ENCODE measurements at regions not wholly inside any gene's neighbourhood (a gene's known extent, or its start where the extent isn't known, plus 50 kb on each side); places are given as distances from the start of the nearest gene placed in this dataset.

DNA sequence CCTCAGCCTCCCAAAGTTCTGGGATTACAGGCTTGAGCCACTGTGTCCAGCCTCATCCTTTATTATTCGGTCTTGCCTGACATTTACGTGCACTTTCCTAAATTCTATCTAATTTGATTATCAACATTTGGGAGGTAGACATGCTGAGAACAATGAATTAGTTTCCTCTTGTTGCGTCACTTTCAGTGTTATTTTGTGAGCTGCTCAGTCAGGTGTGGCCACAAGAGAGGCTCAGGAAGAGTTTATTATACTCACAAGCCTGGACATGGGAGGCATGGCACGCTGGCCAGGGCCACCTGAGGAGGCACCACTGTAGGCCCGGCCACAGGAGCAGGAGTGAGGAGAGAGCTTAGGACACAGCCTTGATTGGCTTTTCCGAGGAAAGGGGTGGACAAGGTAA is 59.7 kb upstream of the RBFOX2 start:
- ATAC-seq (ENCODE audit: insufficient read depth, low FRiP score) (no peak), DNase-seq (no peak)
- peaks cover 0 to 4% (median 0%) of the 10 kb centered on the region in 5 donors for H3K4me1 ChIP-seq (ENCODE audit: control insufficient read depth in 5 of 5, insufficient read depth in 5 of 5, low read length in 5 of 5)
- TF ChIP-seq, protein P1, sequence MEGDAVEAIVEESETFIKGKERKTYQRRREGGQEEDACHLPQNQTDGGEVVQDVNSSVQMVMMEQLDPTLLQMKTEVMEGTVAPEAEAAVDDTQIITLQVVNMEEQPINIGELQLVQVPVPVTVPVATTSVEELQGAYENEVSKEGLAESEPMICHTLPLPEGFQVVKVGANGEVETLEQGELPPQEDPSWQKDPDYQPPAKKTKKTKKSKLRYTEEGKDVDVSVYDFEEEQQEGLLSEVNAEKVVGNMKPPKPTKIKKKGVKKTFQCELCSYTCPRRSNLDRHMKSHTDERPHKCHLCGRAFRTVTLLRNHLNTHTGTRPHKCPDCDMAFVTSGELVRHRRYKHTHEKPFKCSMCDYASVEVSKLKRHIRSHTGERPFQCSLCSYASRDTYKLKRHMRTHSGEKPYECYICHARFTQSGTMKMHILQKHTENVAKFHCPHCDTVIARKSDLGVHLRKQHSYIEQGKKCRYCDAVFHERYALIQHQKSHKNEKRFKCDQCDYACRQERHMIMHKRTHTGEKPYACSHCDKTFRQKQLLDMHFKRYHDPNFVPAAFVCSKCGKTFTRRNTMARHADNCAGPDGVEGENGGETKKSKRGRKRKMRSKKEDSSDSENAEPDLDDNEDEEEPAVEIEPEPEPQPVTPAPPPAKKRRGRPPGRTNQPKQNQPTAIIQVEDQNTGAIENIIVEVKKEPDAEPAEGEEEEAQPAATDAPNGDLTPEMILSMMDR (IDR thresholded peaks at IDR 0.05; ENCODE audit: control extremely low read depth, extremely low read depth) = no peak
- H3K36me3 ChIP-seq (ENCODE audit: control insufficient read depth in 4 of 4, insufficient read depth in 4 of 4, low read length in 4 of 4) = no peaks in the 10 kb centered on the region
- no peaks in the 10 kb centered on the region for H3K9me3 ChIP-seq (ENCODE audit: control insufficient read depth in 4 of 4, insufficient read depth in 3 of 4, low read length in 3 of 4)
- H3K4me3 ChIP-seq = no peak overlapping the region
- no peak overlapping the region for H3K9ac ChIP-seq (ENCODE audit: insufficient read depth in 1 of 2, low read length in 2 of 2)
- no peaks in the 10 kb centered on the region for H3K27me3 ChIP-seq (ENCODE audit: control insufficient read depth in 3 of 3, insufficient read depth in 3 of 3, low read length in 2 of 3)
- 91 to 92% methylated on average over 6 of the region's 6 CpGs for whole genome bisulfite sequencing, 2 donors
- no peak overlapping the region for H3K27ac ChIP-seq (ENCODE audit: low read depth in 1 of 2, low read length in 1 of 2)

DNA sequence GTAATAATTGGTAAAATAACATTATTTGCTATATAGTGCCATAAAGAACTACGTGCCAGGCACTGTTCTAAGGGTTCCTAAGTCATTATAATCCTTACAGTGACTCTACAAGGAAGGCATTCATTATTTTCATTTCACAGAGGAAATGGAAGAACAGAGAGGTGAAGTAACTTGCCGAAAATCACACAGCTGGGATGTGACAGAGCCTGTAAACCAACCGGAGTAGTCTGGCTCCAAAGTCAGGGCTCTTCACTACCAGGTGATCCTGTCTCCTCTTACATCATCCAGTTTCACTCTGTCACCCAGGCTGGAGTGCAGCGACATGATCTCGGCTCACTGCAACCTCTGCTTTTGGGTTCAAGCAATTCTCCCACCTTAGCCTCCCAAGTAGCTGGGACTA is 59.2 kb upstream of the RBFOX2 start:
- peaks cover 0 to 4% (median 0%) of the 10 kb centered on the region in 5 donors for H3K4me1 ChIP-seq (ENCODE audit: control insufficient read depth in 5 of 5, insufficient read depth in 5 of 5, low read length in 5 of 5)
- H3K27me3 ChIP-seq (ENCODE audit: control insufficient read depth in 3 of 3, insufficient read depth in 3 of 3, low read length in 2 of 3) = no peaks in the 10 kb centered on the region
- TF ChIP-seq, protein P1 (IDR thresholded peaks at IDR 0.05; ENCODE audit: control extremely low read depth, extremely low read depth) = no peak
- DNase-seq (no peak), ATAC-seq (ENCODE audit: insufficient read depth, low FRiP score) (no peak)
- no peak overlapping the region for H3K9ac ChIP-seq (ENCODE audit: insufficient read depth in 1 of 2, low read length in 2 of 2)
- H3K36me3 ChIP-seq (ENCODE audit: control insufficient read depth in 4 of 4, insufficient read depth in 4 of 4, low read length in 4 of 4) = no peaks in the 10 kb centered on the region
- H3K4me3 ChIP-seq = no peak overlapping the region
- H3K27ac ChIP-seq (ENCODE audit: low read depth in 1 of 2, low read length in 1 of 2) = no peak overlapping the region
- WGBS, 2 donors = 96 to 98% methylated on average over 5 of the region's 5 CpGs
- no peaks in the 10 kb centered on the region for H3K9me3 ChIP-seq (ENCODE audit: control insufficient read depth in 4 of 4, insufficient read depth in 3 of 4, low read length in 3 of 4)

DNA sequence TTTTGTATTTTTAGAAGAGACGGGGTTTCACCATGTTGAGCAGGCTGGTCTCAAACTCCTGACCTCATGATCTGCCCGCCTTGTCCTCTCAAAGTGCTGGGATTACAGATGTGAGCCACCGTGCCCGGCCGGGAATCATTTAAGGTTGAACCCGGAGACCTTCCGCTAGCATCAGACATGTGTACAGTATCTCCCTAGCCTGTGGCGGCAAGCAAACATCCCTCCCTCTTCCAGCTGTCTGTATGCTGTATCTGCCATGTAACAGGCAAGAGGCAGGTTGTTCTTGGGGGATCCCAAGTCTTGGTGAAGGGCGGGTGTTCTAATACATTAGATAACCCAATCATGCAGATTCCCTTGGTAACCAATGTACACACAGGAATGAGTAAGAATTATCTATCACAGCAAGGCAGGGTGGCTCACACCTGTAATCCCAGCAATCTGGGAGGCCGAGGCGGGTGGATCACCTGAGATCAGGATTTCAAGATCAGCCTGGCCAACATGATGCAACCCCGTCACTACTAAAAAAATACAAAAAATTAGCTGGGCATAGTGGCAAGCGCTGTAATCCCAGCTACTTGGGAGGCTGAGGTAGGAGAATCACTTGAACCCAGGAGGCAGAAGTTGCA is 58.1 kb upstream of the RBFOX2 start:
- TF ChIP-seq, protein P1 (IDR thresholded peaks at IDR 0.05; ENCODE audit: control extremely low read depth, extremely low read depth) = no peak
- ATAC-seq (ENCODE audit: insufficient read depth, low FRiP score) (no peak), DNase-seq (no peak)
- Histone ChIP-seq H3K27ac (ENCODE audit: low read depth in 1 of 2, low read length in 1 of 2) (no peak overlapping the region), H3K4me3 (no peak overlapping the region), H3K9ac (ENCODE audit: insufficient read depth in 1 of 2, low read length in 2 of 2) (no peak overlapping the region), H3K27me3 (ENCODE audit: control insufficient read depth in 3 of 3, insufficient read depth in 3 of 3, low read length in 2 of 3) (no peaks in the 10 kb centered on the region), H3K4me1 (ENCODE audit: control insufficient read depth in 5 of 5, insufficient read depth in 5 of 5, low read length in 5 of 5) (peaks cover 0 to 4% (median 0%) of the 10 kb centered on the region in 5 donors), H3K9me3 (ENCODE audit: control insufficient read depth in 4 of 4, insufficient read depth in 3 of 4, low read length in 3 of 4) (no peaks in the 10 kb centered on the region), H3K36me3 (ENCODE audit: control insufficient read depth in 4 of 4, insufficient read depth in 4 of 4, low read length in 4 of 4) (no peaks in the 10 kb centered on the region)
- WGBS, 2 donors = 95 to 98% methylated on average over 13 of the region's 13 CpGs

DNA sequence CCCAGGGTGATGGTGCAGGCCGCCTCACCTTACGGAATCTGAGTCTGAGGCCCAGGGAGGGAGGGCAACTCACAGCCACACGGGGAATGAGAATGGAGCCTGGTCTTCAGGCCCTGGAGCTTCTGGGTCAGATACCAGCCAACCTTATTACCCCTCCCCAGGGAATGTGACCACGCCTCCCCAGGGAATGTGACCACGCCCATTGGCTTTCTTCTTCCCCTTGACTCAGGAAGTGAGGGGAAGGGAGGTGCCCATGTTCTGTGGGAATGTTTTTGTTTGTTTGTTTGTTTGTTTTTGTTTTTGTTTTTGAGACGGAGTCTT is 57.5 kb upstream of the RBFOX2 start:
- WGBS, 2 donors = 84 to 90% methylated on average over 6 of the region's 6 CpGs
- DNase-seq (no peak), ATAC-seq (ENCODE audit: insufficient read depth, low FRiP score) (no peak)
- no peaks in the 10 kb centered on the region for H3K36me3 ChIP-seq (ENCODE audit: control insufficient read depth in 4 of 4, insufficient read depth in 4 of 4, low read length in 4 of 4)
- TF ChIP-seq, protein P1 (IDR thresholded peaks at IDR 0.05; ENCODE audit: control extremely low read depth, extremely low read depth) = no peak
- peaks cover 0 to 4% (median 0%) of the 10 kb centered on the region in 5 donors for H3K4me1 ChIP-seq (ENCODE audit: control insufficient read depth in 5 of 5, insufficient read depth in 5 of 5, low read length in 5 of 5)
- no peak overlapping the region for H3K4me3 ChIP-seq
- H3K9me3 ChIP-seq (ENCODE audit: control insufficient read depth in 4 of 4, insufficient read depth in 3 of 4, low read length in 3 of 4) = no peaks in the 10 kb centered on the region
- no peak overlapping the region for H3K9ac ChIP-seq (ENCODE audit: insufficient read depth in 1 of 2, low read length in 2 of 2)
- H3K27me3 ChIP-seq (ENCODE audit: control insufficient read depth in 3 of 3, insufficient read depth in 3 of 3, low read length in 2 of 3) = no peaks in the 10 kb centered on the region
- no peak overlapping the region for H3K27ac ChIP-seq (ENCODE audit: low read depth in 1 of 2, low read length in 1 of 2)

Measured in lung (tissue), 11 donors.